HG03175 (cell line): ENCODE measurements at regions not wholly inside any gene's neighbourhood (a gene's known extent, or its start where the extent isn't known, plus 50 kb on each side); places are given as distances from the start of the nearest gene placed in this dataset.

Experiments
- ATAC-seq: cut with Tn5 transposase; IDR thresholded peaks from one replicate; pipeline ENCODE4 v1.9.1; 2021; ENCODE audit warnings: mild to moderate bottlenecking, moderate library complexity; ENCODE audit not compliant: unreplicated experiment

DNA sequence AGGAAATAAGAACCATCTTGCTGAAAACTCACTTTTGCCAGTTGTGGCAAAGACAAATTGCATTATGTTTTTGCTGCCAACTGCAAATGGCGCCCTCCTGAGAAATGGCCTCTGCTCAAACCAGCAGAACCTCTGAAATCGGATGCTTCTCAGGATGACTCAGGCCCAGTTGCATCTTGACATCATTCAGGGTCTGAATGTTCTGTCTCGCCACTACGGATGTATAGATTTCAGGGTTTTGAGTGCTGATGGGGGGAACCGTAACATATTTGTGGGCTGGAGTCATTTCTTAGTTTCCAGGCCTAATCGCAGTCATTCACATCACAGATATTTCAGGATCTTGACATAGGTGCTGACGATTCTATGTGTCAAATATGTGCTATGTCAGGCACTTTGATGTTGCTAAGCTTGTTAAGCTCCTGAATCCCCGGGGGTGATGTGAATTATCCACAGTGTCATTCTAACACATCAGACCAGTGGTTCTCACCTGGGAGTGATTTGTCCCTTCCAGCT is 207.1 kb downstream of the NFATC2 start:
- no peak for ATAC-seq

DNA sequence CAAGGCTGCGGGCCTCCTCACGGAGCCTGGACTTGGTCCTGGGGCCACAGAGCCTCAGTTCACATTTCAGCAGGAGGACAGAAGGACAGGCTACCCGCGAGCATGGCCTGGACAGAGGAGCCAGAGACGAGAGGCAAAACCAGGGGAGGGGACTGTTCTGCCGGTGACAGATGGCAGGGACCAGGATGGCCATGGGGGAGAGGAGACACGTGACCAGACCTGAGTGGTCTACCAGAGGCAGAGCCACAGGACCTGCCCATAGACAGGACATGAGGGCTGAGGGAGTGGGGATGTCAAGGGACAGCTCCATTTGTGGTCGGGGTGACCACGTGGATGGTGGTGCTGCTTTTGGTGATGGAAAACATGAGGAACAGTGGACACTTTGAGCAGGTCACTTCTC is 207.9 kb downstream of the NFATC2 start:
- no peak for ATAC-seq

GRCh38 chr20:51333971-51334370 is 208.5 kb downstream of the NFATC2 start:
- no peak for ATAC-seq

- ATAC-seq = no peak
Observed at GRCh38 chr20:51333446-51333845, 209.1 kb downstream of the NFATC2 start.

GRCh38 chr20:51331481-51331880 is 211.0 kb downstream of the NFATC2 start:
- ATAC-seq = no peak

DNA sequence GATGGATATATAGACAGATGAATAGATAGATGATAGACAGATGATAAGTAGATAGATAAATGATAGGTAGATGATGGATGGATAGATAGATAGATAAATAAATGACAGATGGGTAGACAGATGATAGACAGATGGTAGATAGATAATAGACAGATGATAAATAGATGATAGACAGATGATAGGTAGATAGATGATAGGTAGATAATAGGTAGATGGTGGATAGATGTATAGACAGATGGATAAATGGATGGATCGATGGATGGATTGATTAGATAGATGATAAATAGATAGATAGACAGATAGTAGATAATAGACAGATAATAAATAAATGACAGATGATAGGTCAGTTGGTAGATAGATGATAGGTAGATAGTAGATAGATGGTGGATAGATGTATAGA is 212.7 kb downstream of the NFATC2 start:
- no peak for ATAC-seq

DNA sequence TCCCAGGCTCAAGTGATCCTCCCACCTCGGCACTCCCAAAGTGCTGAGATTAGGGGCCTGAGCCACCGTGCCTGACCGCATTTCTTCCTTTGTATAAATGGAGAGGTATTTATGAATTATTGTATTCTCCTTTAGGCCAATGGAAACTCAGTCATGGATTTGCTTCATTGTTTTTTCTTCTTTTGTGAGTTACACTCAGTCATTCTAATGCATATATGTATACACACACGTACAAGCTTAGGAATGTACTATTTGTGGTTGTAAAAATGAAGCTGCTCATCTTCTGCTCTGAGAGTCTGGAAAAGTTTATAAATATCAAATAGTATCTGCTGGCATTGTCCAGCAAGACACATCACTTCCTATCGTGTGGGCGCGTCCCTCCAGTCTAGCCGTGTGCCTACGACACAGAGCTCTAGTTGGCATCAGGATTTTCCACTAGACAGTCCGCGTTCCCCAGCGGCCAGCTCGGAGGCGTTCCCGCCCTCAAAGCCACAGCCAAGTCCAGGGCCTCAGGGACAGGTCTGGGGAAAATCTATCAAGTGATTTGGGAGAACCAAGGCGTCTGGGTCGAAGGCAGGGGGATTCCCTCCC is 215.2 kb downstream of the NFATC2 start:
- no peak for ATAC-seq

- ATAC-seq = no peak
Observed at GRCh38 chr20:51326201-51326819, 216.2 kb downstream of the NFATC2 start.

- ATAC-seq = no peak
Observed at GRCh38 chr20:51322164-51322707, 220.3 kb downstream of the NFATC2 start.

DNA sequence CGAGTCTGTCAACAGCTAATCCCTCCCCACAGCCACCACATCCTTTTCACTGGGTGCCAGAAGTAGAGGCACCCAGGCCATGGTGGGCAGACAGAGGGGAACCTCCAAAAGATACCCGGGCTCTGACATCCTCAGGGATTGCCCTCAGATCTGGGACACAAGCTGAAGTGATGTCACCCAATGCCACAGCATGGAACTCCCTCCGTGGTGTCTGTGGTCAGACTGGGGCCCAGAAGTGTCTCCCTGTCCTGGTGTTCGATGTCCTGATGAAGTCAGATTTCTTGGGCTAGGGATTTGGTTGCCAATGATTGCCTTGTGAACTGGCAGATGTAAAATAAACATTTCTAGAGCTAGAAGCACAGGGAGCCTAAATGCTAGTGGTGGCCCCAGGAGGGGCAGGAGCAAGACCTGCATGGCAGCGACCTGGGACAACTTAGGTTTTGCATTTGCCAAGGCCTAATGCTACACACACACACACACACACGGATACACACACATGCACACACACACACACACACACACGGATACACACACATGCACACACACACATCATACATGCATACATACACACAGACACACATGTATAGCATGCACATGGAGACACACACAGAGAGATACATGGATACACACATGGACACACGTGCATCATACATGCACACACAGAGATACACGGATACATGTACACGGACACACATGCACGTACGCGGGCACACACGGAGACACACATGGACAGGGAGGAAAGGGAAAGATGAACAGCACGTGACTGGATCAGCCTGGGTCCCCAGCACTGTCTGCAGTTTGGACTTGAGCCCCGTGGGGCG is 221.0 kb downstream of the NFATC2 start:
- no peak for ATAC-seq

DNA sequence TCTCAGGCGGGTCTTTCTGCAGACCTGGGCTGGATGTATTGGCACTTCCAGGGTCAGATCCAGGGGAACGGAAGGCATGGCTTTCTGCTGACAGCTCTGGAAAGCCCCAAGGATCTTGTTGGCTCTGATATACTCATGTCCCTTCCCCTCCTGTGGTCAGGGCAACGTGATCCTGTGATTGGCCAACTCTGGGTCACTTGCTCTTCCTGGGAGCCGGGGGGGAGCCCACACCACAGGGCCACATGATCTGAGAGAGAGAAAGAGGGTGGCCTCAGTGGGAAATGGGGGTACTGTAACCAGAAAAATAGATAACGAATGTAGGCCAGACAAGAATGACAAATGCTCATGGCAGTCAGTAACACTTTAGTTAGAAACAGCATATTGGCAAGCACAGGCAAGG is 223.0 kb downstream of the NFATC2 start:
- ATAC-seq = no peak

DNA sequence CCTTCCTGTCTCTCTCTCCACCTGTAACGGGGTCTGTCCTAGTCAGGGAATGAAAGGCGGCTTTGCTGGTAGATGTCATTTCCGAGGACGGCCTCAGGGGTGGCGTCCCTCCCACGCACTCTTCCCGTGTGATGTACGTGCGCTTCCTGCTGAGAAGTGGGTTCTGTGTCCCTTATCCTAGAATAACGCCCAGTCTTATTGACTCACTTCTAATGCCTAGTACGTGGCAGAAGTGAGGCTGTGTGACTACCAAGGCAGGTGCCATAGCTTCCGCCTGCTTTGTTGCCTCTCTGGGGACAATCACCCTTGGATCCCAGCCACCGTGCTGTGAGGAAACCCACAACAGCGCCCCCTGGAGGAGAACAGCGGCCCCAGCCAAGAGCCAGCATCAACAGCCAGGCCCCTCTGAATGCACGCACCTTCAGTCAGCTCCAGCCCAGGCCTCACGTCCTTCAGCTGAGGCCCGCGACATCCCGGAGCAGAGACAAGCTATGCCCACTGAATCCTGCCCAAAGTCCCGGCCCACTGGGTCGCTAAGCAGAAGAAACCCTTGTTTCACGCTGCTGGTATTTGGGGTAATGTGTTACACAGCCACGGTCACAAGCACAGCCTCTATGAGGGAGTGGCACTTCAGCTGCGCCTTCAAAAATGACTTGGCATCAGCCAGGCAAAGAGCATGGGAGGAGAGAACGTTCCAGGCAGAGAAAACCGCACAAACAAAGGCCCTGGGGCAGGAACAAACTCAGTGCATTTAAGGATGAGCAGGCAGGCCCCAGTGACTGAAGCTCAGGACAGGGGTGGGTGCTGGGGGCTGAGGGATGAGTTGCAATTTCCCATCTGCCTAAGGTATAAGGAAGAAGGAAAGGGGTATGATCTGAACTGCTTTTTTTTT is 224.2 kb downstream of the NFATC2 start:
- no peak for ATAC-seq

GRCh38 chr20:51315390-51315789 is 227.1 kb downstream of the NFATC2 start:
- no peak for ATAC-seq

- no peak for ATAC-seq
Observed at GRCh38 chr20:51313358-51313827, 229.1 kb downstream of the NFATC2 start.

GRCh38 chr20:51312480-51312783 is 230.1 kb downstream of the NFATC2 start:
- ATAC-seq = no peak

GRCh38 chr20:51311636-51312479 is 230.7 kb downstream of the NFATC2 start:
- no peak for ATAC-seq

DNA sequence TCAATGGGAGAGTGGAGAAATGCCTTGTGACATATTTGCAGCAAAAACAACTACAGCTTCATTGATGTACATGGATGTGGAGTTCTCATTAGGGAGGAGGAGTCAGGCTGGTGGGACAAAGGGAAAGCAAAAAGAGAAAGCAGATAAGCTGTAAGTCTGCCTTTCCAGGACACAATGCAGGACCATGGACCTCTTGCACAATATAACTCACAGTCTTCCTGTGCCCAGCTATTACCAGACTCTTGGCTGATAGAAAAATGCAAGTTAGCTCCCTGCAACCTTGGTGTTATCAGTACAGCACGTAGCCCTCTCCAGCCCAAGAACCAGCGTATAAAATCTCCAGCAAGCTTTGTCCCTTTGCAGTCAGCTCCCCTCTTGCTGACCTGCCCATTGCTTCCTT is 232.3 kb downstream of the NFATC2 start:
- ATAC-seq = no peak

DNA sequence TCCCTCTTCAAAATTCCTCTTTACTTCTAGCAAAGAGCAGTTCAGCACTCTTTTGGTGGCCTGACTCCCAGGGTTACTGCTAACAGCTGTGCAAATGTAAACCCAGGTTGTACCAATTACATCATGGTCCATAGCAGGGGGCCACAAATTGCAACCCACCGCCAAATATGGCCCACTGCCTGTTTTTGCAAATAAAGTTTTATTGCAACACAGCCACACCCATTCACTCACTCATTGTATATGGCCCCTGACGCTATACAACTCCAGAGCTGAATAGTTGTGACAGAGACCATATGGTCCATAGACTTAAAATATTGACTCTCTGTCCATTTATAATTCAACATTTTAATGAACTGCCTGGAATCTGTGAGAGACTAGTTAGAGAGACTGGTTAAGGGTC is 233.4 kb downstream of the NFATC2 start:
- no peak for ATAC-seq

DNA sequence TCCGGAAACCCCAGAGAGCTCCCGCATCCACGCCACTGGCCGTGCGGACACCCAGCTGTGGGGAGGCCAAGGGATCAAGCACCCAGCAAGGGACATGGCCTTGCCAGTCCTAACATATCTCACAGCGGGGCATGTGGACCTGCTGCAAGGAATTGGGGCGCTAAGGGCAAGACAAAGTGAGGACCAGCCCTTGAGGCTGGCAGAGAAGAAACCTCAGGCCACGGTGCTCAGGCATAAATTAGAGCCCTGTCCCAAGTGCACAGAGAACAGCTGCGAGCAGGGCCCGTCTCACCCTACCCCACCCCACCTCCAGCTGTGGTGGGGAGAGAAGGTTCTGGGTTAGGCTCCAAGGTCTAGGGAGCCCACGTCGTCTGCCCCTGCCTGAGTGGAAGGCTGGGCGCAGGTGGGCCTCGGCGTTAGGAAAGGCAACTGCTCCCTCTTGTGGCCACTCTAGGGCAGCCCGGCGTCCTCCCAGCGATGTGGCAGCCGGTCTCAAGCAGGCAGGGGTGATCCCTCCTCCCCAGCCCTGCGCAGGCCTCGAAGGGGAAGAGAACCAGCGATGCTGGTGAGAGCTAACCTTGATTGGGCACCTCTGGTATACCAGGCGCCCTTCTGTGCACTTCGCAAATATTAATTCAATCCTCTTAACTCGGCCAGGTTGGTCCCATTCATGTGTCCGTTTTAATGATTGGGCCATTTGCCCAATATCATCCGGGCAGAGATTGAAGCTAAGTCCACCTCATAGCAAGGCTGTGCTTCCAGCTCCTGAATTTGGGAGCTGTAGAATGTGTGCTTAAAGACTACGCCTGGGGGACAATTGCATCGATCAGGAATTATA is 235.8 kb downstream of the NFATC2 start:
- ATAC-seq = peak; percentile 68
